K562 (cell line): ENCODE measurements at regions not wholly inside any gene's neighbourhood (a gene's known extent, or its start where the extent isn't known, plus 50 kb on each side); places are given as distances from the start of the nearest gene placed in this dataset.

Experiments
- ATAC-seq: fragments of 200-7000 bp; cut with Tn5 transposase; 3 replicates; pipeline ENCODE4 v1.9.1; 2020; ENCODE audit warnings: moderate library complexity
- BruUV-seq: library from RNA; stranded (reverse); fragments of 400-500 nt; replicated peaks from 2 replicates; lab custom pipeline; 2021; lab: Mats Ljungman, UMichigan
- CTCF ChIA-PET: fragments of 300-600 bp; formaldehyde crosslinking; extraction: SDS; loops from one replicate; lab custom pipeline; 2021; ENCODE audit warnings: low intra/inter-chr PET ratio; lab: Yijun Ruan, JAX
- POLR2A ChIA-PET: fragments of 300-600, 350-650 bp; sonication (Branson Sonifier 250); formaldehyde crosslinking; extraction: SDS; loops from one replicate; lab custom pipeline; 2021; ENCODE audit warnings: antibody characterized with exemption, inconsistent platforms; lab: Yijun Ruan, JAX
- DNase-seq, 4 experiments: peaks; one replicate each; pipeline versions ENCODE4 v3.0.0 to v3.0.0-alpha.2; 2011 to 2018; ENCODE audit warnings: low spot score in 3 of 4, mixed read lengths in 3 of 4; ENCODE audit errors: extremely low read depth in 1 of 4
- FAIRE-seq: peaks from 2 replicates; lab custom pipeline; 2011; peaks lifted over from hg19 to GRCh38; lab: Jason Lieb, UNC
- H2AFZ ChIP-seq: 2 replicates; pipeline ENCODE4 v1.6.0; 2011; ENCODE audit warnings: low read depth, low read length, control low read depth, inconsistent platforms
- H3K27ac ChIP-seq: fragments of 200-600 bp; 3 replicates; pipeline ENCODE4 v1.8.0; 2011; ENCODE audit warnings: low read depth, mild to moderate bottlenecking, control low read depth, inconsistent platforms, low read length, moderate library complexity, mixed read lengths; ENCODE audit errors: extremely low read depth
- H3K27me3 ChIP-seq, 2 experiments: fragments of 300-600 bp in 1 of 2; 2 replicates in 1 of 2; 3 replicates in 1 of 2; pipeline versions ENCODE4 v1.6.0 to v1.8.0; 2011; ENCODE audit warnings: inconsistent platforms in 2 of 2, low read length in 2 of 2, mild to moderate bottlenecking in 1 of 2, mixed read lengths in 1 of 2, moderate library complexity in 1 of 2; ENCODE audit not compliant: control insufficient read depth in 2 of 2, insufficient read depth in 2 of 2
- H3K36me3 ChIP-seq: fragments of 300-600 bp; 3 replicates; pipeline ENCODE4 v1.8.0; 2011; ENCODE audit warnings: mild to moderate bottlenecking, low read length, inconsistent platforms; ENCODE audit not compliant: control insufficient read depth, insufficient read depth
- H3K4me1 ChIP-seq, 2 experiments: fragments of 200-600 bp in 1 of 2; replicated peaks in 1 of 2; 2 replicates in 1 of 2; 3 replicates in 1 of 2; pipeline versions ENCODE4 v1.5.1 to v1.8.0; 2011; ENCODE audit warnings: inconsistent platforms in 2 of 2, low read length in 2 of 2, mild to moderate bottlenecking in 1 of 2, mixed read lengths in 1 of 2, moderate library complexity in 1 of 2; ENCODE audit not compliant: control insufficient read depth in 2 of 2, insufficient read depth in 2 of 2
- H3K4me2 ChIP-seq: 2 replicates; pipeline ENCODE4 v1.6.1; 2011; ENCODE audit warnings: low read length, control low read depth, inconsistent platforms, mixed read lengths; ENCODE audit not compliant: insufficient read depth
- H3K4me3 ChIP-seq: fragments of 200-600 bp; sonication (generic), shearing (Covaris generic); 2 replicates; pipeline ENCODE4 v1.5.1; 2016; ENCODE audit warnings: control low read depth, inconsistent platforms
- H3K79me2 ChIP-seq: fragments of 200-600 bp; 3 replicates; pipeline ENCODE4 v1.8.0; 2011; ENCODE audit warnings: low read length, inconsistent platforms; ENCODE audit not compliant: control insufficient read depth, insufficient read depth
- H3K9ac ChIP-seq, 2 experiments: 2 replicates each; pipeline versions ENCODE4 v1.6.0 to v1.6.1; 2011; ENCODE audit warnings: low read depth in 2 of 2, low read length in 2 of 2, control low read depth in 1 of 2, inconsistent platforms in 1 of 2, mild to moderate bottlenecking in 1 of 2, mixed read lengths in 1 of 2; ENCODE audit not compliant: insufficient read depth in 1 of 2
- H3K9me1 ChIP-seq: one replicate; pipeline ENCODE4 v1.6.0; 2011; ENCODE audit warnings: inconsistent platforms, mild to moderate bottlenecking, low read length, moderate library complexity; ENCODE audit not compliant: control insufficient read depth, insufficient read depth
- H3K9me3 ChIP-seq: replicated peaks from 2 replicates; pipeline ENCODE4 v1.5.1; 2011; ENCODE audit warnings: low read depth, low read length, inconsistent platforms; ENCODE audit not compliant: control insufficient read depth, insufficient read depth
- H4K20me1 ChIP-seq: replicated peaks from 2 replicates; pipeline ENCODE4 v1.6.1; 2011; ENCODE audit warnings: low read length, inconsistent platforms, mixed read lengths; ENCODE audit not compliant: control insufficient read depth, insufficient read depth
- NFIC ChIP-seq: fragments of 450-650 bp; IDR thresholded peaks from 2 replicates; pipeline ENCODE4 v1.6.1; 2017; ENCODE audit warnings: mild to moderate bottlenecking, inconsistent platforms
- TRIM24 ChIP-seq, 2 experiments: fragments of 450-650 bp; IDR thresholded peaks; 2 replicates each; pipeline ENCODE4 v1.6.1; 2016
- WGBS: fragments of 100-300 bp; shearing (Covaris generic); methylation state at CpG from one replicate; pipeline ENCODE4 v1.1.6; 2016; ENCODE audit warnings: low coverage, mixed read lengths; ENCODE audit not compliant: insufficient coverage; ENCODE audit errors: missing lambda C conversion rate; 5-methylcytosine and 5-hydroxymethylcytosine counted together
- in situ Hi-C: fragments of 300-500 bp; cut with MboI; formaldehyde crosslinking; loops from 4 replicates; pipeline ENCODE4 v1.15.0; 2018; ENCODE audit warnings: inconsistent platforms, mixed read lengths
- intact Hi-C: fragments of 100-400 bp; cut with micrococcal nuclease; formaldehyde crosslinking; loops from 2 replicates; pipeline ENCODE4 v1.14.2; 2022
- TF ChIP-seq, protein P1 (sequence below): fragments of 200-800 bp; sonication (Bioruptor generic); IDR thresholded peaks from 2 replicates; pipeline ENCODE4 v1.6.1; 2017; ENCODE audit warnings: missing genetic modification characterization, missing compliant biosample characterization
- TF ChIP-seq, protein P2 (sequence below): fragments of 450-650 bp; IDR thresholded peaks from 2 replicates; pipeline ENCODE4 v1.6.1; 2016; ENCODE audit warnings: mild to moderate bottlenecking

DNA sequence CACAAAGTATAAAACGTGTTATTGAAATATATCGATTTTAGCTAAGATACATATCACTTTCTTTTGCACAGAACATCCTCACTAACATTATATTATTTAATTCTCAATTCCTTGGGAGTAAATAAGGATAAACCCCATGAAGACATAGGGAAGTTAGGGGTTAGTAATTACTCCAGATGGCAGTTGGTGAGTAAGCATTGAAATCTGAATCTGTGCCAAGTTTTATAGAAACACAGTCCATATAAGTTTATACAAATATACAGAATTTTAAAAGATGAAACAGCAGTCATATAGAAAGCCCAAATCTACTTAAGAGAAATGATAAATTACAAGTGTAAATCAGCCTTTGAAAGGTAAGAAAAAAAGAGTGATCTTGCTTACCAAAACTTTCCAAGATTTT, 200.4 kb upstream of the SYT10 start:
- Histone ChIP-seq H3K79me2 (no peaks in the 10 kb centered on the region), H2AFZ (no peak overlapping the region), H4K20me1 (no peaks in the 10 kb centered on the region), H3K4me1 (no peaks in the 10 kb centered on the region), H3K4me2 (no peak overlapping the region), H3K9ac (no peak overlapping the region), H3K9me3 (no peaks in the 10 kb centered on the region; the same call in 1 of the 2 replicates), H3K27ac (no peak overlapping the region), H3K9me1 (no peaks in the 10 kb centered on the region), H3K27me3 (no peaks in the 10 kb centered on the region), H3K4me3 (no peak overlapping the region), H3K36me3 (no peaks in the 10 kb centered on the region)
- ChIA-PET CTCF (no interaction called here), POLR2A (no interaction called here)
- in situ Hi-C loops, result no loop called here
- BruUV-seq, result no TSS peak
- no peak for FAIRE-seq
- intact Hi-C loops, result no loop called here
- ATAC-seq, result no peak
- WGBS, result 34% methylated on average over 2 of the region's 2 CpGs
- DNase-seq, result no peak
- TF ChIP-seq, protein P1, sequence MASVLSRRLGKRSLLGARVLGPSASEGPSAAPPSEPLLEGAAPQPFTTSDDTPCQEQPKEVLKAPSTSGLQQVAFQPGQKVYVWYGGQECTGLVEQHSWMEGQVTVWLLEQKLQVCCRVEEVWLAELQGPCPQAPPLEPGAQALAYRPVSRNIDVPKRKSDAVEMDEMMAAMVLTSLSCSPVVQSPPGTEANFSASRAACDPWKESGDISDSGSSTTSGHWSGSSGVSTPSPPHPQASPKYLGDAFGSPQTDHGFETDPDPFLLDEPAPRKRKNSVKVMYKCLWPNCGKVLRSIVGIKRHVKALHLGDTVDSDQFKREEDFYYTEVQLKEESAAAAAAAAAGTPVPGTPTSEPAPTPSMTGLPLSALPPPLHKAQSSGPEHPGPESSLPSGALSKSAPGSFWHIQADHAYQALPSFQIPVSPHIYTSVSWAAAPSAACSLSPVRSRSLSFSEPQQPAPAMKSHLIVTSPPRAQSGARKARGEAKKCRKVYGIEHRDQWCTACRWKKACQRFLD, result no peak
- TF ChIP-seq NFIC, result peak; percentile 78
- TF ChIP-seq, protein P2, sequence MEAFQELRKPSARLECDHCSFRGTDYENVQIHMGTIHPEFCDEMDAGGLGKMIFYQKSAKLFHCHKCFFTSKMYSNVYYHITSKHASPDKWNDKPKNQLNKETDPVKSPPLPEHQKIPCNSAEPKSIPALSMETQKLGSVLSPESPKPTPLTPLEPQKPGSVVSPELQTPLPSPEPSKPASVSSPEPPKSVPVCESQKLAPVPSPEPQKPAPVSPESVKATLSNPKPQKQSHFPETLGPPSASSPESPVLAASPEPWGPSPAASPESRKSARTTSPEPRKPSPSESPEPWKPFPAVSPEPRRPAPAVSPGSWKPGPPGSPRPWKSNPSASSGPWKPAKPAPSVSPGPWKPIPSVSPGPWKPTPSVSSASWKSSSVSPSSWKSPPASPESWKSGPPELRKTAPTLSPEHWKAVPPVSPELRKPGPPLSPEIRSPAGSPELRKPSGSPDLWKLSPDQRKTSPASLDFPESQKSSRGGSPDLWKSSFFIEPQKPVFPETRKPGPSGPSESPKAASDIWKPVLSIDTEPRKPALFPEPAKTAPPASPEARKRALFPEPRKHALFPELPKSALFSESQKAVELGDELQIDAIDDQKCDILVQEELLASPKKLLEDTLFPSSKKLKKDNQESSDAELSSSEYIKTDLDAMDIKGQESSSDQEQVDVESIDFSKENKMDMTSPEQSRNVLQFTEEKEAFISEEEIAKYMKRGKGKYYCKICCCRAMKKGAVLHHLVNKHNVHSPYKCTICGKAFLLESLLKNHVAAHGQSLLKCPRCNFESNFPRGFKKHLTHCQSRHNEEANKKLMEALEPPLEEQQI, result peak; percentile 58; the same call in 1 of the 2 replicates
- peak in 1 of 2 experiments; percentile 32; a peak in 1 of 4 replicates for TF ChIP-seq TRIM24 (IDR thresholded peaks at IDR 0.05)
